Neural cell (in vitro differentiated cells): ENCODE measurements at regions not wholly inside any gene's neighbourhood (a gene's known extent, or its start where the extent isn't known, plus 50 kb on each side); places are given as distances from the start of the nearest gene placed in this dataset.

ENCODE experiments used
- EP300 ChIP-seq: fragments of 450-650 bp; conservative IDR thresholded peaks from 2 replicates; pipeline ENCODE4 v1.6.1; 2014; ENCODE audit warnings: antibody characterized with exemption, mild to moderate bottlenecking, moderate library complexity; ENCODE audit not compliant: poor library complexity, severe bottlenecking
- POLR2AphosphoS5 ChIP-seq: IDR thresholded peaks from 2 replicates; pipeline ENCODE4 v1.6.1; 2012
- RAD21 ChIP-seq: fragments of 450-650 bp; conservative IDR thresholded peaks from 2 replicates; pipeline ENCODE4 v1.6.1; 2014; ENCODE audit warnings: antibody characterized with exemption, mild to moderate bottlenecking, moderate library complexity
- SMC3 ChIP-seq: fragments of 450-650 bp; conservative IDR thresholded peaks from 2 replicates; pipeline ENCODE4 v1.6.1; 2014; ENCODE audit warnings: antibody characterized with exemption, mild to moderate bottlenecking, moderate library complexity; ENCODE audit not compliant: poor library complexity
- TAF1 ChIP-seq: IDR thresholded peaks from 2 replicates; pipeline ENCODE4 v1.6.1; 2012; ENCODE audit warnings: low read depth
- TF ChIP-seq, protein P1 (sequence below): fragments of 450-650 bp; IDR thresholded peaks from 2 replicates; pipeline ENCODE4 v1.5.1; 2014; ENCODE audit warnings: antibody characterized with exemption, mild to moderate bottlenecking, moderate library complexity; ENCODE audit not compliant: poor library complexity, severe bottlenecking
- TF ChIP-seq, protein P2 (sequence below): IDR thresholded peaks from 2 replicates; pipeline ENCODE4 v1.6.1; 2012; ENCODE audit warnings: borderline replicate concordance

GRCh38 chr21:33128538-33128937, 58.6 kb downstream of the OLIG1 start:
- TF ChIP-seq, protein P1, sequence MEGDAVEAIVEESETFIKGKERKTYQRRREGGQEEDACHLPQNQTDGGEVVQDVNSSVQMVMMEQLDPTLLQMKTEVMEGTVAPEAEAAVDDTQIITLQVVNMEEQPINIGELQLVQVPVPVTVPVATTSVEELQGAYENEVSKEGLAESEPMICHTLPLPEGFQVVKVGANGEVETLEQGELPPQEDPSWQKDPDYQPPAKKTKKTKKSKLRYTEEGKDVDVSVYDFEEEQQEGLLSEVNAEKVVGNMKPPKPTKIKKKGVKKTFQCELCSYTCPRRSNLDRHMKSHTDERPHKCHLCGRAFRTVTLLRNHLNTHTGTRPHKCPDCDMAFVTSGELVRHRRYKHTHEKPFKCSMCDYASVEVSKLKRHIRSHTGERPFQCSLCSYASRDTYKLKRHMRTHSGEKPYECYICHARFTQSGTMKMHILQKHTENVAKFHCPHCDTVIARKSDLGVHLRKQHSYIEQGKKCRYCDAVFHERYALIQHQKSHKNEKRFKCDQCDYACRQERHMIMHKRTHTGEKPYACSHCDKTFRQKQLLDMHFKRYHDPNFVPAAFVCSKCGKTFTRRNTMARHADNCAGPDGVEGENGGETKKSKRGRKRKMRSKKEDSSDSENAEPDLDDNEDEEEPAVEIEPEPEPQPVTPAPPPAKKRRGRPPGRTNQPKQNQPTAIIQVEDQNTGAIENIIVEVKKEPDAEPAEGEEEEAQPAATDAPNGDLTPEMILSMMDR, result no peak
- TF ChIP-seq RAD21, result no peak
- TF ChIP-seq SMC3, result no peak
- no peak for TF ChIP-seq POLR2AphosphoS5
- TF ChIP-seq TAF1, result no peak
- TF ChIP-seq, protein P2, sequence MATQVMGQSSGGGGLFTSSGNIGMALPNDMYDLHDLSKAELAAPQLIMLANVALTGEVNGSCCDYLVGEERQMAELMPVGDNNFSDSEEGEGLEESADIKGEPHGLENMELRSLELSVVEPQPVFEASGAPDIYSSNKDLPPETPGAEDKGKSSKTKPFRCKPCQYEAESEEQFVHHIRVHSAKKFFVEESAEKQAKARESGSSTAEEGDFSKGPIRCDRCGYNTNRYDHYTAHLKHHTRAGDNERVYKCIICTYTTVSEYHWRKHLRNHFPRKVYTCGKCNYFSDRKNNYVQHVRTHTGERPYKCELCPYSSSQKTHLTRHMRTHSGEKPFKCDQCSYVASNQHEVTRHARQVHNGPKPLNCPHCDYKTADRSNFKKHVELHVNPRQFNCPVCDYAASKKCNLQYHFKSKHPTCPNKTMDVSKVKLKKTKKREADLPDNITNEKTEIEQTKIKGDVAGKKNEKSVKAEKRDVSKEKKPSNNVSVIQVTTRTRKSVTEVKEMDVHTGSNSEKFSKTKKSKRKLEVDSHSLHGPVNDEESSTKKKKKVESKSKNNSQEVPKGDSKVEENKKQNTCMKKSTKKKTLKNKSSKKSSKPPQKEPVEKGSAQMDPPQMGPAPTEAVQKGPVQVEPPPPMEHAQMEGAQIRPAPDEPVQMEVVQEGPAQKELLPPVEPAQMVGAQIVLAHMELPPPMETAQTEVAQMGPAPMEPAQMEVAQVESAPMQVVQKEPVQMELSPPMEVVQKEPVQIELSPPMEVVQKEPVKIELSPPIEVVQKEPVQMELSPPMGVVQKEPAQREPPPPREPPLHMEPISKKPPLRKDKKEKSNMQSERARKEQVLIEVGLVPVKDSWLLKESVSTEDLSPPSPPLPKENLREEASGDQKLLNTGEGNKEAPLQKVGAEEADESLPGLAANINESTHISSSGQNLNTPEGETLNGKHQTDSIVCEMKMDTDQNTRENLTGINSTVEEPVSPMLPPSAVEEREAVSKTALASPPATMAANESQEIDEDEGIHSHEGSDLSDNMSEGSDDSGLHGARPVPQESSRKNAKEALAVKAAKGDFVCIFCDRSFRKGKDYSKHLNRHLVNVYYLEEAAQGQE, result no peak
- TF ChIP-seq EP300, result no peak
